ENCODE measurements at regions not wholly inside any gene's neighbourhood (a gene's known extent, or its start where the extent isn't known, plus 50 kb on each side); places are given as distances from the start of the nearest gene placed in this dataset.

- BruUV-seq (replicated peaks), result no TSS peak
- Histone ChIP-seq H3K9me2 (ENCODE audit: insufficient read depth, low read length) (no peaks in the 10 kb centered on the region), H3K4me1 (ENCODE audit: insufficient read depth, low read length, poor library complexity, severe bottlenecking) (peaks cover 3% of the 10 kb centered on the region), H3K36me3 (ENCODE audit: insufficient read depth, low read length) (peaks cover 9% of the 10 kb centered on the region; the same call in 1 of the 2 replicates), H3K4me2 (ENCODE audit: low read length) (no peak overlapping the region), H3K79me2 (ENCODE audit: insufficient read depth, low read depth, low read length) (no peaks in the 10 kb centered on the region), H3K27ac (ENCODE audit: low read depth, low read length, poor library complexity, severe bottlenecking) (no peak overlapping the region), H2AFZ (ENCODE audit: low read length) (no peak overlapping the region), H4K20me1 (ENCODE audit: insufficient read depth, low read length) (no peaks in the 10 kb centered on the region), H3K4me3 (ENCODE audit: low read depth, low read length, poor library complexity, severe bottlenecking) (no peak overlapping the region), H3K9me3 (ENCODE audit: low read length) (peaks cover 49% of the 10 kb centered on the region; the same call in 1 of the 2 replicates)
- CTCF ChIA-PET (ENCODE audit: unreplicated experiment), result no interaction called here
- TF ChIP-seq EZH2phosphoT487 (IDR thresholded peaks at IDR 0.05; ENCODE audit: borderline replicate concordance, low read depth, low read length) (no peak), CTCF (conservative IDR thresholded peaks at IDR 0.05; ENCODE audit: low read length) (peak; percentile 84)
- peak; percentile 64 for DNase-seq (ENCODE audit: low spot score)
- intact Hi-C loops (cut with micrococcal nuclease; ENCODE audit: unreplicated experiment), result loop anchor here (1.0 to 5.0 kb wide), 2 partner anchors 190 to 357 kb away; no protein-coding TSS in a partner anchor
- POLR2A ChIA-PET, result no interaction called here
Observed at GRCh38 chr10:56823849-56824248, 462.8 kb upstream of the ZWINT start.

- CTCF ChIA-PET (ENCODE audit: unreplicated experiment), result no interaction called here
- no peaks in the 10 kb centered on the region for H3K4me1 ChIP-seq (ENCODE audit: insufficient read depth, low read length, poor library complexity, severe bottlenecking)
- no TSS peak for BruUV-seq (replicated peaks)
Observed at GRCh38 chr10:56805022-56805421, 444.0 kb upstream of the ZWINT start.

More at GRCh38 chr10:56805022-56805421, 444.0 kb upstream of the ZWINT start:
- no peaks in the 10 kb centered on the region for H3K9me3 ChIP-seq (ENCODE audit: low read length)
- no peaks in the 10 kb centered on the region for H3K36me3 ChIP-seq (ENCODE audit: insufficient read depth, low read length)
- H3K4me2 ChIP-seq (ENCODE audit: low read length), result no peak overlapping the region
- no peaks in the 10 kb centered on the region for H3K79me2 ChIP-seq (ENCODE audit: insufficient read depth, low read depth, low read length)
- H4K20me1 ChIP-seq (ENCODE audit: insufficient read depth, low read length), result no peaks in the 10 kb centered on the region
- no peak overlapping the region for H3K27ac ChIP-seq (ENCODE audit: low read depth, low read length, poor library complexity, severe bottlenecking)
- intact Hi-C loops (cut with micrococcal nuclease; ENCODE audit: unreplicated experiment), result no loop called here
- POLR2A ChIA-PET, result interaction anchor here (1.1 kb wide), 1 partner anchor 26 kb away, joined by 3 read pairs; no protein-coding TSS in a partner anchor
- no peaks in the 10 kb centered on the region for H3K9me2 ChIP-seq (ENCODE audit: insufficient read depth, low read length)
- no peak overlapping the region for H3K4me3 ChIP-seq (ENCODE audit: low read depth, low read length, poor library complexity, severe bottlenecking)
- peak overlapping the region; percentile 41; the same call in 1 of the 2 replicates for H2AFZ ChIP-seq (ENCODE audit: low read length)
- no peak for TF ChIP-seq EZH2phosphoT487 (IDR thresholded peaks at IDR 0.05; ENCODE audit: borderline replicate concordance, low read depth, low read length)
- no peak for TF ChIP-seq CTCF (conservative IDR thresholded peaks at IDR 0.05; ENCODE audit: low read length)
- no peak for DNase-seq (ENCODE audit: low spot score)
